Chondrocyte (in vitro differentiated cells): ENCODE measurements at regions not wholly inside any gene's neighbourhood (a gene's known extent, or its start where the extent isn't known, plus 50 kb on each side); places are given as distances from the start of the nearest gene placed in this dataset.
A peak's percentile ranks its signal among the peaks of the same experiment; 100 is the strongest.
"Not testable (repeated sequence)": the region's sequence is repeated elsewhere in the genome, so short reads cannot be mapped to it uniquely, and the experiment has no call there.

ENCODE experiments used
- DNase-seq: peaks from one replicate; pipeline ENCODE4 v3.0.0; 2021; ENCODE audit warnings: mixed read lengths, low spot score
- H3K27ac Mint-ChIP-seq: one replicate; pipeline ENCODE4 v1.8.0; 2021; ENCODE audit warnings: mild to moderate bottlenecking, moderate library complexity, mixed read lengths; ENCODE audit not compliant: unreplicated experiment
- H3K27me3 Mint-ChIP-seq: 2 replicates; pipeline ENCODE4 v1.8.0; 2021; ENCODE audit warnings: low read depth, mixed read lengths
- H3K36me3 Mint-ChIP-seq: 2 replicates; pipeline ENCODE4 v1.8.0; 2021; ENCODE audit warnings: low read depth, mixed read lengths
- H3K4me1 Mint-ChIP-seq: 2 replicates; pipeline ENCODE4 v1.8.0; 2021; ENCODE audit warnings: low read depth, mild to moderate bottlenecking, mixed read lengths
- H3K4me3 Mint-ChIP-seq: one replicate; pipeline ENCODE4 v1.8.0; 2021; ENCODE audit warnings: mild to moderate bottlenecking, moderate library complexity, mixed read lengths; ENCODE audit not compliant: unreplicated experiment
- H3K9me3 Mint-ChIP-seq: 2 replicates; pipeline ENCODE4 v1.8.0; 2021; ENCODE audit warnings: low read depth, mixed read lengths
- TF ChIP-seq, protein P1 (sequence below): fragments of 200-600 bp; sonication (generic); IDR thresholded peaks from 2 replicates; pipeline ENCODE4 v1.5.0; 2021; ENCODE audit warnings: antibody characterized with exemption, mild to moderate bottlenecking, moderate library complexity

DNA sequence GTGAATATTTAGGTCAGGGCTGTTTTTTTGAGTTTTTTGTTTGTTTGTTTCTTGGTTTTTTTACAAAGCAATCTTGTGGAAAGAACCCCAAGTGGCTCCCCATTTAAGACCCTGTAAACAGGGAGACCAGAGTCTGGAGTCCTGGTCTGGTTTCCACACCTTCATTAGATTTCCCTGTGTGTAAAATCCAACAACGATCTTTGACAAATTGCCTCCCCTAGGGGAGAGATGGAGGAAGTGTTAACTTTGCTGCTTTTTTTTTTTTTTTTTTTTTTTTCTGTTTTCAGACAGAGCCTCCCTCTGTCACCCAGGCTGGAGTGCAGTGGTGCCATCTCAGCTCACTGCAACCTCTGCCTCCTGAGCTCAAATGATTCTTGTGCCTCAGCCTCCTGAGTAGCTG is 77.4 kb downstream of the ART5 start:
- not testable (repeated sequence) for H3K4me3 Mint-ChIP-seq, H3K9me3 Mint-ChIP-seq, H3K4me1 Mint-ChIP-seq, H3K36me3 Mint-ChIP-seq, H3K27ac Mint-ChIP-seq, DNase-seq
- TF ChIP-seq, protein P1, sequence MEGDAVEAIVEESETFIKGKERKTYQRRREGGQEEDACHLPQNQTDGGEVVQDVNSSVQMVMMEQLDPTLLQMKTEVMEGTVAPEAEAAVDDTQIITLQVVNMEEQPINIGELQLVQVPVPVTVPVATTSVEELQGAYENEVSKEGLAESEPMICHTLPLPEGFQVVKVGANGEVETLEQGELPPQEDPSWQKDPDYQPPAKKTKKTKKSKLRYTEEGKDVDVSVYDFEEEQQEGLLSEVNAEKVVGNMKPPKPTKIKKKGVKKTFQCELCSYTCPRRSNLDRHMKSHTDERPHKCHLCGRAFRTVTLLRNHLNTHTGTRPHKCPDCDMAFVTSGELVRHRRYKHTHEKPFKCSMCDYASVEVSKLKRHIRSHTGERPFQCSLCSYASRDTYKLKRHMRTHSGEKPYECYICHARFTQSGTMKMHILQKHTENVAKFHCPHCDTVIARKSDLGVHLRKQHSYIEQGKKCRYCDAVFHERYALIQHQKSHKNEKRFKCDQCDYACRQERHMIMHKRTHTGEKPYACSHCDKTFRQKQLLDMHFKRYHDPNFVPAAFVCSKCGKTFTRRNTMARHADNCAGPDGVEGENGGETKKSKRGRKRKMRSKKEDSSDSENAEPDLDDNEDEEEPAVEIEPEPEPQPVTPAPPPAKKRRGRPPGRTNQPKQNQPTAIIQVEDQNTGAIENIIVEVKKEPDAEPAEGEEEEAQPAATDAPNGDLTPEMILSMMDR, result peak; percentile 58
- H3K27me3 Mint-ChIP-seq, result peaks cover 56% of the 10 kb centered on the region

DNA sequence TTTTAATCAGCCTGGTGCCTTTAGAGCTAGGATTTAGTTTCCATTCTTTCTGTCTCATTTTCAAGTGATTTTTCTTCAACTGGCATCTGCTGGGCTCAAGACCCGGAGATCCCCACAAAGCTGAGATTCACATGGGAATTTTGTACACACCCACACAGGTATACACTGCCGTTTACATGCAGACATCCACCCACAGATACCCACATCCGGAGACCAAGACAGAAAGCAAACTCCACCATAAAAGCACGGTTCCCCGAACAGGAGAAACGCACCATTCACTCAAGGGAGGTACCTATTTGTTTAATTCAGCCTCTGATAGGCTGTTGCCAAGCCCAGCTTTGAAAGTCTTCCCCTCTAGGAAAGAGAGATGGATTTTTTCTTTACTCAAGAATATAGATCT is 87.2 kb downstream of the ART5 start:
- not testable (repeated sequence) for H3K36me3 Mint-ChIP-seq, H3K4me3 Mint-ChIP-seq, H3K27ac Mint-ChIP-seq, H3K9me3 Mint-ChIP-seq, DNase-seq, H3K4me1 Mint-ChIP-seq
- H3K27me3 Mint-ChIP-seq, result peaks cover 37% of the 10 kb centered on the region

DNA sequence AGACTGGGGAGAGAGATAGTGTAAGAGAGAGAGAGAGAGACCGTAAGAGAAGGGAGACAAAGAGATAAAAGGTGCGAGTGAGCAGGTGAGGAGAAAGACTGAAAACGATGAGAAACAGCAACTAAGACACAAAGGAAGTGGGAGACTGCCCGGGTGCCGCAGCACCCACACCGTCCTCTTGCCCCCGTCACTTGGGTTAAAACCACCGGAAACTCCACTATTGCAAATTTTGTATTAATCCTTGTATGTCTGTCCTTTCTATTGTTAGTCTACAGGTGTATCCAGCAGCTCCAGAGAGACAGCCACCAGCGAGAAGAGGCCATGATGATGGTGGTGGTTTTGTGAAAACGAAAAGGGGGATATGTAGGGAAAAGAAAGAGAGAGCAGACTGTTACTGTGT is 96.8 kb downstream of the ART5 start:
- H3K27ac Mint-ChIP-seq, H3K4me3 Mint-ChIP-seq, H3K4me1 Mint-ChIP-seq, H3K36me3 Mint-ChIP-seq, H3K9me3 Mint-ChIP-seq, DNase-seq: not testable (repeated sequence)
- peaks cover 55% of the 10 kb centered on the region for H3K27me3 Mint-ChIP-seq

DNA sequence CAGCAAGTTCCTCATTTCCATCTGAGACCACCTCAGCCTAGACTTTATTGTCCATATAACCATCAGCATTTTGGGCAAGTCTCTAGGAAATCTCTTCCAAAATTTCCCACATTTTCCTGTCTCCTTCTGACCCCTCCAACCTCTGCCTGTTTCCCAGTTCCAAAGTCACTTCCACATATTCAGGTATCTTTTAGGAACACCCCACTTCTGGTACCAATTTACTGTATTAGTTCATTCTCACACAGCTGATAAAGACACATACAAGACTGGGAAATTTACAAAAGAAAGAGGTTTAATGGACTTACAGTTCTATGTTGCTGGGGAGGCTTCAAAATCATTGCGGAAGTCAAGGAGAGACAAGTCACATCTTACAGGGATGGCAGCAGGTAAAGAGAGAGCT is 103.6 kb downstream of the ART5 start:
- not testable (repeated sequence) for DNase-seq, H3K36me3 Mint-ChIP-seq, H3K27ac Mint-ChIP-seq, H3K4me3 Mint-ChIP-seq, H3K4me1 Mint-ChIP-seq
- Mint-ChIP-seq H3K9me3 (peaks cover 21% of the 10 kb centered on the region), H3K27me3 (peaks cover 22% of the 10 kb centered on the region)

DNA sequence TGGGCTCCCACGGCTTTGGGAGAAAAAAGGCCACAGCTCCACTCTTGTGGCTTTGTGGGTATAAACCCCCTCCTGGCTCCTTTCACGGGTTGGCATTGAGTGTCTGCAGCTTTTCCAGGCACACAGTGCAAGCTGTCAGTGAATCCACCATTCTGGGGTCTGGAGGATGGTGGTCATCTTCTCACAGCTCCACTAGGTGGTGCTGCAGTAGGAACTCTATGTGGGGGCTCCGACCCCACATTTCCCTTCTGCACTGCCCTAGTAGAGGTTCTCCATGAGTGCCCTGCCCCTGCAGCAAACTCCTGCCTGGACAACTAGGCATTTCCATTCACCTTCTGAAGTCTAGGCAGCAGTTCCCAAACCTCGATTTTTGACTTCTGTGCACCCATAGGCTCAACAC is 104.5 kb downstream of the ART5 start:
- not testable (repeated sequence) for H3K4me3 Mint-ChIP-seq, H3K4me1 Mint-ChIP-seq, H3K27ac Mint-ChIP-seq, H3K36me3 Mint-ChIP-seq, DNase-seq
- Mint-ChIP-seq H3K27me3 (peaks cover 16% of the 10 kb centered on the region), H3K9me3 (peaks cover 21% of the 10 kb centered on the region)

DNA sequence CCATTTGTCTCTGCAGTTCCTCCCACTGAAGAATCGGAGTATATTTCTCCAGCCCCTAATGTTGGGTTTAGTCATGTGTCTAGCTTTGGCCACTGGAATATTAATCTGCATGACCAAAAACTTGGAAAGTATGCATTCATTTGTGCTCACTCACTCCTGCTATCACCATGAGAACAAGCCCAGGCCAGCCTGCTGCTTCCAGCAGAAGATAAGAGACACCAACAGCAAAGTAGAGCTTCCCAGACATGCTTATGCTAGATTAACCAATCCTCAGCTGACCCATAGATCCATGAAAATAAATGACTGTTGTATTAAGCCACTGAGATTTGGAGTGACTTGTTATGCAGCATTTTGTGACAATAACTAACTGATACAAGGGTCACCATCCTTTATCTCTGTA is 108.8 kb downstream of the ART5 start:
- not testable (repeated sequence) for DNase-seq, H3K4me3 Mint-ChIP-seq, H3K36me3 Mint-ChIP-seq, H3K27ac Mint-ChIP-seq, H3K9me3 Mint-ChIP-seq, H3K4me1 Mint-ChIP-seq
- H3K27me3 Mint-ChIP-seq, result peaks cover 14% of the 10 kb centered on the region

DNA sequence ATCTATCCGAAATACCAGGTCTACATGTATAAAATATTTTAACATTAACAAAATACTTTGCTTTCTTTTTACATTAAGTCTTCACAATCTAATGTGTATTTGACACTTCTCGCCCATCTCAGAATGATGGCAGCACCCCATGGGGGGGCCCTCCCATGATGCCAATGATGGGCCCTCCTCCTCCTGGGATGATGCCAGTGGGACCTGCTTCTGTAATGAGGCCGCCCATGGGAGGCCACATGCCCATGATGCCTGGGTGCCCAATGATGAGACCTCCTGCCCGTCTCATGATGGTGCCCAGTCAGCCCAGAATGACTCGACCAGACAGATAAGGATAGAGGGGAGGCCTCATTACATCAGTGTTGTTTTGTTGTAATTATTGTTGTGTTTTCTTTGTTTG is 110.5 kb downstream of the ART5 start:
- H3K36me3 Mint-ChIP-seq, H3K4me3 Mint-ChIP-seq, DNase-seq, H3K4me1 Mint-ChIP-seq, H3K27ac Mint-ChIP-seq, H3K9me3 Mint-ChIP-seq: not testable (repeated sequence)
- peaks cover 14% of the 10 kb centered on the region for H3K27me3 Mint-ChIP-seq

DNA sequence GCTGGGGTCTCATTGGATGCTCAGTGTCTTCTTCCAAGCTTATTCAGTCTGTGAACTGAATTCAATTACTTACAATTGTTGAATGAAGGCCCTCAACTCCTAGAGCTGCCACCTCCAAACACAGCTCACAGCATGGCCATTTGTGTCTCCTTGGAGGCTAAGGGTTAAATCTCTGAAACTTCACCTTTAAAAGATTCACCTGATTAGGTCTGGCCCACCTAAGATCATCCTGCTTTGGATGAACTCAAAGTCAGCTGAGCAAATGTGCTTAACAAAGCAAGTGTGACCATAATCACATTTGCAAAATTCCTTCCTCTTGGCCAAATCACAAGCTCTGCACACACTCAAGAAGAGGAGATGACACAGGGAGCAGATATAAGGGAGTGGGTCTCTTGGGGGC is 118.2 kb downstream of the ART5 start:
- H3K9me3 Mint-ChIP-seq, result peaks cover 26% of the 10 kb centered on the region

DNA sequence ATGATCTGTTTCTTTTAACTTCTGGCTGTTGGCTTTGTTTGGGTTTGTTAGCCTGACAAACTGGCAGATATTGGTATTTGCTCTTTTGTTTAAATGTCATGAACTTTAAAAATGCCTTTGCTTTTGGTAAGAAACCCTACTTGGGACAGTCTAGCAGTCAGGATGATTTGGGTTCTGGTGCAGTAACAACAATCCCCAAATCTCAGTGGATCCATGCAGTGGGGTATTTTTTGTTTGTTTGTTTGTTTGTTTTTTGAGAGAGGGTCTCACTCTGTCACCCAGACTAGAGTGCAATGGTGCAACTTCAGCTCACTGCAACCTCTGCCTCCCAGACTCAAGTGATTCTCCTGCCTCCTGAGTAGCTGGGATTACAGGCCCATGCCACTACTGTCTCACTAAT is 120.9 kb downstream of the ART5 start:
- H3K27ac Mint-ChIP-seq, DNase-seq, H3K4me1 Mint-ChIP-seq, H3K36me3 Mint-ChIP-seq, H3K4me3 Mint-ChIP-seq: not testable (repeated sequence)
- Mint-ChIP-seq H3K9me3 (peaks cover 26% of the 10 kb centered on the region), H3K27me3 (peaks cover 20% of the 10 kb centered on the region)

More for the DNA sequence above, 118.2 kb downstream of the ART5 start:
- not testable (repeated sequence) for DNase-seq, H3K27ac Mint-ChIP-seq, H3K4me1 Mint-ChIP-seq, H3K4me3 Mint-ChIP-seq, H3K36me3 Mint-ChIP-seq
- peaks cover 15% of the 10 kb centered on the region for H3K27me3 Mint-ChIP-seq

DNA sequence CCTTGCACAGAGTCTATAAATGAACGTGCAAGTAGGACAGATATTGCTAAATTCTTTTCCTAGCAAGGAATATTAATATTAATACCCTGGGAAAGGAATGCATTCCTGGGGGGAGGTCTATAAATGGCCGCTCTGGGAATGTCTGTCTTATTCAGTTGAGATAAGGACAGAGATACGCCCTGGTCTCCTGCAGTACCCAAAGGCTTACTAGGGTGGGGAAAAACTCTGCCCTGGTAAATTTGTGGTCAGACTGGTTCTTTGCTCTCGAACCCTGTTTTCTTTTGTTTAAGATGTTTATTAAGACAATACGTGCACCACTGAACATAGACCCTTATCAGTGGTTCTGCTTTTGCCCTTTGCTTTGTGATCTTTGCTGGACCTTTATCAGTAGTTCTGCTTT is 122.0 kb downstream of the ART5 start:
- not testable (repeated sequence) for H3K4me1 Mint-ChIP-seq, H3K4me3 Mint-ChIP-seq, DNase-seq, H3K27ac Mint-ChIP-seq, H3K36me3 Mint-ChIP-seq
- H3K9me3 Mint-ChIP-seq, result peaks cover 21% of the 10 kb centered on the region
- peaks cover 27% of the 10 kb centered on the region for H3K27me3 Mint-ChIP-seq

DNA sequence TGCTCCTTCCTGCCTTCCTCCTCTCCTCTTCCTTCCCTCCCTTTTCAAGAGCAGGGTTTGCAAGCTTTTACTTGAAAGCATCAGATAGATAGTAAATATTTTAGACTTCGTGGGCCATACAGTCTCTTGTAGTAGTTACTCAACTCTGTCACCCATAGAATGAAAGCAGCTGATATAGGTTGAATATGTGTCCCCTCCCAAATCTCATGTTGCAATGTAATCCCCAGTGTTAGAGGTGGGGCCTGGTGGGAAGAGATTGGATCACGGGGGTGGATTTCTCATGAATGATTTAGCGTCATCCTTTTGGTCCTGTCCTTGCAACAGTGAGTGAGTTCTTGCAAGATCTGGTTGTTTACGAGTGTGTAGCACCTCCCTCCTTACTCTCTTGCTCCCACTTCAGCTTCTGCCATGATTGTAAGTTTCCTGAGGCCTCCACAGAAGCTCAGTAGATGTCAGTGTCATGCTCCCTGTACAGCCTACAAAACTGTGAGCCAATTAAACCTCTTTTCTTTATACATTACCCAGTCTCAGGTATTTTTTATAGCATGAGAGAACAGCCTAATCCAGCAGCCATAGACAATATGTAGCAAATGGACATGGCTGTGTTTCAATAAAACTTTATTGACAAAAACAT is 124.7 kb downstream of the ART5 start:
- DNase-seq, H3K27ac Mint-ChIP-seq, H3K4me1 Mint-ChIP-seq, H3K36me3 Mint-ChIP-seq, H3K4me3 Mint-ChIP-seq: not testable (repeated sequence)
- Mint-ChIP-seq H3K27me3 (peaks cover 35% of the 10 kb centered on the region), H3K9me3 (peaks cover 19% of the 10 kb centered on the region)

DNA sequence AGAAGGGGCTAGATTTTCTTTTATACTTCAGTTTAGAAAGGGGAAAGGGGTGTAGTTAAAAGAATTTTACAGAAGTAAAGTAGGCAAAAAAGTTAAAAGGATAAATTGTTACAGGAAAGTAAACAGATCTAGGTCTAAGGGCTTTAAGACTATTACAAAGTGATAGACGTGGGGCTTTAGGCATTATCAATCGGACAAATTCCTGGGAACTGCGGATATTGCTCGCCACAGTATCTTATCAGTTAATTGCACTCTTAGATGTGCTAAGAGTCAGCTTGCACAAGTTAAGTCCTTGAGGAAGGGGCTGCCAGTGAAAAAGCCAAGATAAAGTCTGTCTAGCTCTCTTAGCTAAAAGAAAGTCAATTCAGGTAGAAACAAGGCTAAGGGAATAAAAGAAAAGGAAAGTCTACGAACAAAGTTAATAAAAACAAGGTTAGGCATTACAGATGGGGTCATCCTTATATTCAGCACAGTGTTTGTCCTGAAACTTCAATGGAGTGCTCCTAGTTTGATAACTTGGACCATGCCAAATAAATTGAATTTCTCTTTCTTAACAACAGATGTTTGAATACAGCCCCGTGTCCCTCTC is 125.4 kb downstream of the ART5 start:
- Mint-ChIP-seq H3K9me3 (peaks cover 19% of the 10 kb centered on the region), H3K27me3 (peaks cover 41% of the 10 kb centered on the region)
- H3K36me3 Mint-ChIP-seq, DNase-seq, H3K27ac Mint-ChIP-seq, H3K4me1 Mint-ChIP-seq, H3K4me3 Mint-ChIP-seq: not testable (repeated sequence)
